Stimulated activated CD4-positive, alpha-beta T cell treated with anti-CD3 and anti-CD28 coated beads, Interleukin-2, amount 100 ng/mL, for 24 hours (primary cell): ENCODE measurements at regions not wholly inside any gene's neighbourhood (a gene's known extent, or its start where the extent isn't known, plus 50 kb on each side); places are given as distances from the start of the nearest gene placed in this dataset.

Experiments used
- DNase-seq, 2 donors: peaks; one replicate each; pipeline ENCODE4 v3.0.0-alpha.2; 2020

DNA sequence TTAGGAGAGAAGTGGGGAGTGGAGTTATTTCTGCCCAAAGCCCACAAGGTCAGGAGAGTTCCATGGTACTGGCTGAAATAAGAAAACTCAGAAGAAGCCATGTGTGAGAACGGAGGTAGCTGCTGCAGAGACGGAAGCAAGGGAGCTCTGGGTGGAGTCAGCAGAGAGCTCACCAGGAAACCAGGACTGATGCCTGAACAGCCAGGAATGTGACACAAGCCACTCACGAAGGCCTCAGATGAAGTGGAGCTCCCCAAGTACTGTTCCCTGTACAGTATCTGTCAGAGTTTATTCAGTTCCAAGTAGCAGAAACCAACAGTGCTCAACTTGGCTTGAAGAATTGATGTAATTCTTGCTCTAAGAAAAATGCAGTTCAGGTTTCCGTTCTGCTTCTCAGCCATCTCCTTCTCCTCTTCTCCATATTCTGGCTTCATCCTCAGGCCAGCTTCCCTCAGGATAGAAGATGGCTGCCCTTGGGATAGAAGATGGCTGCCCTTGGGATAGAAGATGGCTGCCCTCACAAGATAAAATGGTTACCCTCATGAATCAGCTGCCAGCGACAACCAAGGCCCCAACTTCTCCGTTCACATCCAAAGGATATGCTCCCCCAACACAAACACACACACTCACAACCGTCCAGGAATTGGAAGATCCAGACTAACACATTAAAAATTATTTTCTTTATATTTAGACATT is 117.4 kb upstream of the SH3BP4 start:
- DNase-seq, result no peak

DNA sequence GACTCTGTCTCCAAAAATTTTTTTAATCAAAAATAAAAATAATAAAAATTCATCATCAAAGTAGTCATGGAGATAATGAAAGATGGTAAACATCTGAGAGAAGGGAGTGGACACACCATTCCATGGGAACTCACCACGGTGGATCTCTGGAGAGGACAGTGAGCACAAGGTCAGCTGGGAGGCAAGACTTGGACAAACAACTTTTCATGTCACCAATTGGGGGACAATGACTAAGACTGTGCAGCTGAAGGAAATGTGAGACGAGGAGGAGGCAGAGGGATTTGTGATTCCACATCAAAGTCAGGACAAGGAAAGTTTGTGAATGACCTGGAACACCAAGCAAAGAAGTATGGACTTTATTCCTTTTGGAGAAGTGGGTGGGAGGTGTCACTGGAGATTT is 121.0 kb upstream of the SH3BP4 start:
- no peak for DNase-seq

DNA sequence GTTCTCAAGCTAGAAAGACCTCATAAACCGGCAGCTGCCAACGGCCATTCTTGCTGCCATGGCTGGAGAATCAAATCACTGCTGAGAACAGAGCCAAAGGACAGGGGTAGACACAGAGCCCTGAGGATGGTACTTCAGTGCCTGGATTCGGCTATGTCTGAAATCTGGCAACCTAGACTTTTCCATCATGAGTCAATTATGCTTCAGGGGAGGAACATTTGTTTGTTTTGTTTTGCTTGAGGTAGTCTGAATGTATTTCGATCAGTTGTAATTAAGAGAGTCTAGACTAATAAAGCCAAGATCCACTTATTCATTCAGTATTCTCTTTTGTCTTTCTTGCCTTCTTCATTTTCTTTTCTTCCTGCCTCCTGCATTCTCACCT is 122.8 kb upstream of the SH3BP4 start:
- no peak for DNase-seq

DNA sequence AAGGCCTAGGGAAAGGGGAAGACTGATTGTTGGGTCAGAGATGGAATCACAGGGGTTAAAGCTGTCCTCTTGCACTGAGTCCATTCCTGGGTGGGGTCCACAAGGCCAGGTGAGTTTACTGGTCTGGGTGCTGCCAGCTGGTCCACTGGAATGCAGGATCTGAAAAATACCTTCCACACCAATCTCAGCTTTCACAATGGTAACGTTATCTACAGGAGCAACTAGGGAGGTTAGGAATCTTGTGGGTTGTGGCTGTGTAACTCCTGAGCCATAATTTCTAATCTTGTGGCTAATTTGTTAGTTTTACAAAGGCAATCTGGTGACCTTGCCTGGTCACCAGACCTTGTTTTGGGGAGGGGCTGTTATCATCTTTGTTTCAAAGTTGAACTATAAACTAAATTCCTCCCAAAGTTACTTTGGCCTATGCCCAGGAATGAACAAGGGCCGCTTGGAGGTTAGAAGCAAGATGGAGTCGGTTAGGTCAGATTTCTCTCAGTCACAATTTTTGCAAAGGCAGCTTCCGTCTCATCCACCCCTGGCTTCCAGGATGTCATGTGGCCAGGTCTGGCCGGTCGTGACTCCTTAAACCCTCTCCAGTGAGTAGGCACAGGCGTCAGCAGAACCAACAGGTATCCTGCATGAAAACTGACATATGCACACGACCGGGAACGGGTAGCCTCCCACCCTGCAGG is 123.3 kb upstream of the SH3BP4 start:
- no peak for DNase-seq

DNA sequence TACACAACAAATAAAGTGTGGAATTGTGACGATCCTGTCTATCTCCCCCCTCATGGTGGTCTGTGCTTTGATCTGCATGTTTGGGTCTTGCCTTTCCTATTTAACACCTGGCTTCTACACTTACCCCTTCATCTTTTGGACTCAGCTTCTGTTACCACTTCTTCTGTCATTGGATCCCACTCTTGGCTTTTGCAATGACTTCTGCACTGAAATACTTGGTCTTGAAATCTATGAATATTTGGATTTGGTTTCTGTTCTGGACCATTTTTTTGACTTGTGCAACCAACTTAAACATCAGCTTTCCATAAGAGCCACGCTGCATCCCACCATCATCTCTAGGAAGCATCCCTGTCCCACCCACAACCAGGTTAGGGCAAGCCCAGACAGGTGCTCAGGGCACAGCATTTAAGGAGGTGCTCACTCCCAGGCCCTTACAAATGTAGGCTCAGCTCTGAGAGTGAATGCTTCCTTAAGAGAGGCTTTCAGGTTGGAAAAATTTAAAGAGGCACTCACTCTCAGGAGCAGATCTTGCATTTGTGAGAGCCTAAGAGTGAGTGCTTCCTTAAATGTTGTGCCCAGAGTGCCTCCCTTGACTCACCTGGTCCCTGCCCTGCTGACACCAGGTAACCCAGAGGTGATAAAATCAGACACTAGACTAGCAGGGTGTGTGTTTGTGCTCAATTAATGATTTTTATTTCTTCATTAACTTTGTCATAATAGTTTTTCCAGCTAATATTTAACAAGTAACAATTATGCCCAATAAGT is 124.5 kb upstream of the SH3BP4 start:
- DNase-seq, result no peak

DNA sequence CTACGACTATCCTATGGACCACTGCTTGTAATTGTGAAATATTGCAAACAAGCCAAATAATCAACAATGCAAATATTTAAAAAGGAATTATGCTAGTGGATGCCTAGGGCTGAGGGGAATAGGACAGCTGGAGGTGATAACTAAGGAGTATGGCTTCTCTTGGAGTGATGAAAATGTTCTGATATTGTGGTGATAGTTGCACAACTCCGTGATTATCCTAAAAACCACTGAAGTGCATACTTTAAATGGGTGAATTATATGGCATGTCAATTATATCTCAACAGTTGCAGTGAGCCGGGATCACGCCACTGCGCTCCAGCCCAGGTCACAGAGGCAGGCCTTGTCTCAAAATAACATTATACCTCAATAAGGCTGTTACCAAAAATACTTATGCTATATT is 125.1 kb upstream of the SH3BP4 start:
- DNase-seq, result no peak

DNA sequence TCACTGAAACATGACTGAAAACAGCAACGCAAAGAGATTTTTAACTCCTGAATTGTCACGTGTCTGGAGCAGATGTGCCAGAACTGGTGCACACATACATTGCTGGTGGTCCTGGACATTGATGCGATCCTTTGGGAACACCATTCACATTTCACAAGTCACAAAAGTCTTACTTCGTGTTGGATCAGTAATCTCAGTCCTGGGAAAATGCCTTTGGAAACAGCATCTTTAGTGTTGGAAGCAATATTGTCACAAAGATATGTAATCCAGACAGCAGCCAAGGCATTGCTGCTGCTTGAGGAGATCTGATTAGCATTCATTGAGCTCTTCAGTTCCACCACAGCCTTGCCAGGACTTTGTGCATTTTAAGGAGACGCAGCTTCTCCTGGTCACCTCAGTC is 126.2 kb upstream of the SH3BP4 start:
- DNase-seq, result no peak

DNA sequence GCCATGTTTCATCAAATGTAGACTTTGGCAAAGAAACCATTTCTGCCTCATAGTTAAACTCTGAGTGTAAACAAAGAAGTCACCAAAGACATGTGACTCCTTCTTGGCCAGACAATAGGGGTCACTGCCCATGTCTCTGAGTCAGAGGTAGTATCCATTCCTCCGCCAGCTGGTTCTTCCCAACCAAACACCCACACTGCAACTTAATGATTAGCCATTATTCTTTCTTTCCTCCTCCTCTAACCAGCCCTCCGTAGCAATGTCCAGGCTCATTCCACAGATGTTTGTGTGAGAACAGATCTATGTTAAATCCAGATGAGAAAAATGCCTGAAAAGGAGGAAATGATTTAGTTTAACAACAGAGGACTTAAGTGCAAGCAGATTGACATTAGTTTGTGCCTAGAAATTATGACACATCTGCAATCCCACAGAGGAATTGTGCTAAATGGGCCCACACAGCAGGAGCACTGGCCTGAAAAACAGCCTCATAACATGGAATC is 127.9 kb upstream of the SH3BP4 start:
- DNase-seq, result no peak

DNA sequence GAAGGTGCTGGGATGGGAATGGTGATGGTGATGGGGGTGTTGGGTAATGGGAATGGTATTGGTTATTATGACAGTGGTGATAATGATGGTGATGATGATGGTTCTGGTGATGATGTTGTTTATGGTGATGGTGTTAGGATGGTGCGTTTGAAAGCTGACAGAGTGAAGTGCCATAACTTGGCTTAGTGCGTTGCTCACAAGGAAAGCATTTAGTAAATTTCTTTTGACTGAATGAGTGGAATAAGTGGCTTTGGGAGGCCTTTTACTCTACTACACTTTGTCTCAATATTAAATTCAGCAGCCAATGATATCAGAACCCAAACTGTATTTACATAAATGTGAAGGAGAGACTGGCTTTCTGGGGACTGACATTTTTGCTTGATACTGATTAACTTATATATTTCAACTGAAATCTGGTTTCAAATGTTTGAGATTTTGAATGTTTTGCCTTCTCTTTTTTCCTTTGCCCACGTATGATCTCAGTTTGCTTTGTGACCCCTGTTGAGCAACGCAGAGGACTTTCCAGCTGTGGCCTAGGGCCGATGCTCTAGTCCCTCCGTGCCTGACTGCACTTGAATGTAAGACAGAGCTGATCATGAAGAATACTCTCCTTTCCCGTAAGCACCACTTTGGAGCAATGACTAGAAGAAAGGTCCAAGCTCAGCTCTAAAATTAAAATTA is 128.5 kb upstream of the SH3BP4 start:
- no peak for DNase-seq

DNA sequence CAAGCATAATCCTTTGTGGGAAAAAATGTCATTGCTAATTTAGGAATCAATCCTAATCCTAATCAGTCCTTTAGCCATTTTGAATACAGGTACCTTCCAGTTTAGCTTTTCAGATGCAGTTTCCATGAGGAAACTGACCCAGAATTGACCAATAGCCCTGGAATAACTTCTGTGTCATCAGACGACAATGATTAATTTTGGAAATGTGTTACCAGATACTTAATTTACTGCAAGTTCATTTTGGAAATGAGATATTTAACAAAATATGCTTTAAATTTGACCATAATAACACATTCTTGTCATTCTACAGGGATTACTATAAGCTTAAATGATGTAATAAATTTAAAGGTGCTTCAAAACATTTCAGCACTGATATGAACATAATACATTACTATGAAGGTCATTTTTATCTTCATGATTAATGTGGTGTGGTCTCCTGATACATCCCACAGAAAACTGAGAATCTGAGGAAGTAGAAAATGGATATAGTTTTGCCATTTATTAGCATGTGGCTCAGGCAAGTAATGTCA is 129.8 kb upstream of the SH3BP4 start:
- no peak for DNase-seq

DNA sequence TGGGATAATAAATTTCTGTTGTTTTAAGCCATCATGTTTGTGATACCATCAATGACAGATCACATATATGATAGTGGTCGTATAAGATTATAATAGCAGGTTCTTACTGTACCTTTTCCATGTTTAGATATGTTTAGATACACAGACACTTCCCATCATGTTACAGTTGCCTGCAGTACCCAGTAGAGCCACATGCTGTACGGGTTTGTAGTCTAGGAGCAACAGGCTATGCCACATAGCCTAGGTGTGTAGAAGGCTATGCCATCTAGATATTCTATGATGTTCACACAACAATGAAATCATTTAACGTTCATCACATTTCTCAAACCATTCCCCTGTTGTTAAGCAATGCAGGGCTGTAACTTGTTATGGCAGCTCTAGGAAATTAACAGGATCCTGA is 132.9 kb upstream of the SH3BP4 start:
- DNase-seq, result no peak

DNA sequence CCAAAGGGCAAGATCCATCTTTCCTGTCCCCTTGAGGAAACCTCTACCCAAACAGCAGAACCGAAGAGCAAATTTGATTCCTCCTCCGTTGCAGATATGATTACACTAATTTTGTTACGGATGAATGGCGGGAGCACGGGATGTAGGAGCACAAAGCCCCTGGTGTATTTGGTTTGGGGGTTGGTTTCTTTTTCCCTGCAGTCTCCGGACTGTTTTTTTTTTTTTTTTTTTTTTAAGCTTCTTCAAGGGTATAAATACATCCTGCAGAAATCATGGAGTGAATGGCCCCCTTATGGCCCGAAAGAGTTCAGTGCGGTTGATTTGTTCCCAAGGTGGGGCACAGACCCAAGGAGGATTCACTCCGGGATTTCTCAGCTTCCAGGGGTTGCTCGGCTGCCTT is 135.3 kb upstream of the SH3BP4 start:
- no peak for DNase-seq

DNA sequence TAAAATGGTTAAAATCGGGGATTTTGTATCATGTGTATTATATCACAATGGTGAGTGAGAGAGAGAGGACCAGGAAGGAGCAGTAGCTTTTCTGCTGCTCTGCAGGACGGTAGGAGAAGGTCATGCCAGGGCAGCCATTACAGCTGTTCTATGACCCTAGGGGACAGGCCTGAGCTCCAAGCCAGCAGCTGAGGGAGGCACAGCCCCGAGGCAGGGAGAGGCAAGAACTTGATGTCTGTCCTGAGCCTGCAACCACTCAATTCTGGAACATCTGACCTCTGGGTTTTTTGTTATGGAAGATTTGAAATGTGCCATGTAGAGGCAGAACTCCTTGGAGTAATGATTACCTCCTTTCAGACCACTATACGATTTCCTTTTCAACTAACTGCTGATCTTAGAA is 135.8 kb upstream of the SH3BP4 start:
- DNase-seq, result no peak

DNA sequence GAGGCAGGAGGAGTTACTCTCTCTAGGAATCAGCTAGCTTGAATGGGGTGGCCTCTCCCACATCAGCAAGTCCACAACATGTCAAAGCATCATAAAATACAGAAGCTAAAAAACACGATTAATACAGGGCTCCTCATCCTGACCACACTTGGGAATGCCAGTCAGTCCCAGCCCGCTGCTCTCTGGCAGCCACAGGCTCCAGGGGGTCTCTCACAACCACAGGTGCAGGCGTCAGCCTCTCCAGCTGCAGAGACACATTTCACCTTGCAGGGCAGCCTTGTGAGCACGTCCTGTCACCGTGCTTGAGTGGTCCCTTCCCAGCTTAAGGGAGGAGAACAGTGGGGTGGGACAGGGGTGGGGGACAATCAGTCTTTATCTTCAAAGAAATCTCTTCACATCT is 137.4 kb upstream of the SH3BP4 start:
- no peak for DNase-seq

DNA sequence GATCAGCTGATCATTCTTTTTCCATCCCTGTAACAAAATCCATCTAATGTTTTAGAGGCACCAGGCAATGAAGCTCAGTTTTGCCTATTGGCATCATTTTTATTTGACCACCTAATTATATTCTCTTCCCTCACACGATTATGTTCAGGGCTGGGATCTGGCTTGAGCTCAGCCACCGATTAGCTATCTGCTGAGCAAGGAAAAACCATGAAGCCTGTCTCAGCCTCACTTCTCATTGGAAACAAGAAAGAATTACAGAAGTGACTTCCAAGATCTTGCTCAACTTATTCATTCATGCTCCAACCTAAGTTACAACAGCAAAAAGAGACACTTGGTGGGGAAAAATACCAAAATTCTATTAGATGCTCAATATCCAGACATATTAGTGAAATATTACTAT is 139.0 kb upstream of the SH3BP4 start:
- no peak for DNase-seq

DNA sequence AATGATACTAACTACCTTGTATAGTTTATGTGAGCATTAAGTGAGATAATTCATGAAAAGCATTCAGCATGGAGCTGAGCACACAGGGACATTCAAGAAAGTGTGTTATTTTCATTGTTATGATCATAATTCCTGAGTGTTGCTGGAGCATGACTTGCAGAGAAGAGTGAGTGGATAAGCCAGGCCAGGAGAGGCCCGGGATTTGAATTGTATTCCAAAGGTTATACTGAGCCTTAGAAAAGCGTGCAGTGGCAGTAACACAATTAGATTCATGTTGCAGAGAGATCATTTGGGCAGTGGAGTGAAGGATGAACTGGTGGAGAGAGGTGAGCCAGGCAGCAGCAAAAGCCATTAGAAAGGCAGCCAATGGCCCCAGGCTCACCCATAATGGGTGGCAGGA is 142.9 kb upstream of the SH3BP4 start:
- DNase-seq, result no peak

DNA sequence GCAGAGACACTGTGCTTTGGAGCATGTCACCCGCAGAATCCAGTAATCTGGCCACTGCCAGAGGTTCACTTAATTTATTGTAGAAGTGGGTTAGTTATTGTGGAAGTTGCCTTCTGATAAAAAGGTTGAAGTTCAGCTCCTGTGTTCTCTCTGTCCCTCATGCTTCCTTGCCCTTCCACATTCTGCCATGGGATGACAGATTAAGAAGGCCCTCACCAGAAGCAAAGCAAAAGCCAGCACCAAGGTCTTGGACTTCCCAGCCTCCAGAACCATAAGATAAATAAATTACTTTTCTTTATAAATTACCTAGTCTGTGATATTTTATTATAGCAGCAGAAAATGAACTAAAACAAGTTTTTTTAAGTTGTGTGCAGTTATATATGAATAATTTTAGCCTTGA is 145.0 kb upstream of the SH3BP4 start:
- no peak for DNase-seq

DNA sequence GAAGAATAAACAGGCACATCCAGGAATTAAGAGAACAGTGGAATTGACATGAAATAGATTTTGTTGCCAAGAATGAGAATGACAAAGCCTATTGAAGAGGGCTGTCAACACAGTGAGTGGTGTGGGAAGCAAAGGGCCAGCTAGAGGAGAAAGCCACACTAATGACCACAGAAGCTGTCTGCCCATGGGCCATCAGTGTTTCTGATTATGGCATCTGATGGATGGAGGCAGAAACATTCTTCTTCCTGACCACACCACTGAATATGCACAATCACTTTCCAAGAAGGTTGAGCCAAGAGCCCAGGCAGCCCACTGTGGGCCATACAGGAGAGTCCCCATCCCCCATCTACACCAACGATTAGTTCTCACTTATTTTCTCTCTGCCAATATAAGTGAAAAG is 146.0 kb upstream of the SH3BP4 start:
- no peak for DNase-seq

DNA sequence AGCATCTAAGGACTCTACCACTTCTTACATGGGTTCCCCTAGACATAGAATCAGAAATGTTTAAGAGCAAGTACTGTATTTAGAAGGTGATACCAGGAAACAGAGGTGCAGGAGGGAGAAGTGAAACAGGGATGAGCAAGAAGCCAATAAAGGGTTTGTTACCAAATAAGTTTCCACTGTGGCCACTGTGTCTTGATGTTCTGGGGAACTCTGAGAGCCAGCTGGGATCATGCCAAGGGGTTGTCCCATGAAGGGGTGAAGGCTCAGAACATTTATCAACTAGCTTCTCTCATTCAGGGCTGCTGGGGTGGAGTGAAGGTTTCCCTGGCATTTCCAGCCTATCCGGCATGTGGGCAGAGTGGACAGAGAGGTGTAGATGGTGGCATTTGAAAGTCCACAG is 147.1 kb upstream of the SH3BP4 start:
- no peak for DNase-seq

DNA sequence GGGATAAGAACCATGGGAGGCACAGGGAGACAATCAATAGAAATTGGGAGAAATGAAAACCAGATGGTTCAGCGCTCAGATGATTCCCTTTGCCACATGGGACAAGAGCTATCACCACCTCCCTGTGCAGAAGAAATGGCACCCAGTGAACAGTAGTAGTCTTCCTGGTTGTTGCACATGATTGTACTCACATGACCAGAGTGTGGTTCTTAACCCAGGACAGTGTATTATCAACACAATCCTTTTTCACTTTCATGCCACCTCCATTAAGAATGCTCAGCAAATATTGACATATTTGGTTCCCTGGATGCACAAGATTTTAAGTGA is 149.0 kb upstream of the SH3BP4 start:
- DNase-seq, result no peak

DNA sequence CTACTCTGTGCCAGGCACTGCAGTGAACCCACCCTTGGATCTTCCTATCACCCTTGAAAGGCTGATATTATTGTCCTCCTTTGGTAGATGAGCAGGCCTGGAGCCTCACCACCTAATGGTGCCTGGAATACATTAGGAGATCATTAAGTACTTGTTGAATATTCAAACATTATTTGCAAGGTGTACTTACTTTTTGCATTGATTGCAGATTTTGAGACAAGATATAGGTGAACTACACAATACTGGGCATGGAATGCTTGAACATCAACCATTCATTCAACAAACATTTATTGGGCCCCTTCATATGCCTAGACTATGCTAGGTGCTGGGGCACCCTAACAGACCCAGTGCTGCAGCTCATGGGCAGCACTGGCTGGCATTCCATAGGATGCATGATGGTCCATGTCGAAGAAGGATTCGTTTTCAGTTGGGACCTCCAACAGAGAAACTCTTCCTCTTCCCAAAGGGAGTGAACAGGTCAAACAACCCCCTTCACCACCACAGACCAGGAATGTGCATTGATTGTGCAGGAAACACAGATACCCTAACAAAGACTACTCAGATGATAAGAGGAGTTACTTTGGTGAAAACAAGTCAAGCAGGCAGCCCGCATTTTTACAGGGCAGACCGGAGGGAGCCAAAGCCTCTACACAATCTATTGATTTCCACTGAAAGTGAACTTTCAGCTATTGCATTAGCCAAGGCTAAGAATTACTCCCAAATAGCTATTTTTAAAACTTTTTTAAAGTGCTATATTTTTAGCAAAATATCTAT is 149.6 kb upstream of the SH3BP4 start:
- no peak for DNase-seq

DNA sequence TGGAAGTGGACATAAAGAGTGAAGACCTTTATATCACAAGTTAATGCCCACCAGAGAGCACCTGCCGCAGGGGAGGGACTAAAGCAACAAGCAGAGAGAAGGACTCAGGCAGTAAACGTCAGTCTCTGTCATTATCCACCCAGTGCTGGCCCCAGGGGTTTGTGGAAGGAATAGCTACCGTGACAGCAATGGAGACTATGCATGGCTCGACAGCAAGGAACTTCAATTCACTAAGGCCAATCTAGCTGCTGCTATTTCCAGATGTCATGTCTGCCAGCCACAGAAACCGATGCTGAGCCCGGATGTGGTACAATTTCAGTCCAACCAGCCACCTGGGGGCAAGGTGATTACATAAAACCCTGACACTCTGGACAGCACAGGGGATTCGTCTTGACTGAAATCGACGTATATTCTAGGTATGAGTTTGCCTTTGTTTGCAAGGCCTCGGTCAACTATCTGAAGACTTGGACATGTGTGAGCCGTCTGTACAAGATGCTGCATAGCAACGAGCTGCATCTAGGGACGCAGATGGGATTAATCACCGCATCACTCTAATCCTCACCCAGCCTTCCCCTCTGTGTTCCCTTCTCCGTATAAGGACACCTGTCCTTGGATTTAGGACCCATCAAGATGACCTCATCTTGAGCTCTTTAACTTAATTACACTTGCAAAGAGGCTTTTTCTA is 154.1 kb upstream of the SH3BP4 start:
- no peak for DNase-seq
